Fibroblast of mammary gland (primary cell): ENCODE measurements at regions not wholly inside any gene's neighbourhood (a gene's known extent, or its start where the extent isn't known, plus 50 kb on each side); places are given as distances from the start of the nearest gene placed in this dataset.

Experiments used
- DNase-seq: peaks from one replicate; pipeline ENCODE4 v3.0.0-alpha.2; 2010; ENCODE audit warnings: low read depth
- H3K4me3 ChIP-seq: 2 replicates; pipeline ENCODE4 v1.5.1; 2011; ENCODE audit warnings: low read depth, mild to moderate bottlenecking, low read length, moderate library complexity; ENCODE audit not compliant: control insufficient read depth
- CTCF ChIP-seq: conservative IDR thresholded peaks from 2 replicates; pipeline ENCODE4 v1.5.1; 2011; ENCODE audit warnings: low read depth, low read length, inconsistent platforms; ENCODE audit not compliant: control insufficient read depth, insufficient read depth

GRCh38 chr17:77507111-77507885 lies 366.5 kb downstream of the SEC14L1 start:
- H3K4me3 ChIP-seq, result no peak overlapping the region
- no peak for DNase-seq
- no peak for TF ChIP-seq CTCF

GRCh38 chr17:77508047-77508715 lies 367.4 kb downstream of the SEC14L1 start:
- no peak for TF ChIP-seq CTCF
- H3K4me3 ChIP-seq, result no peak overlapping the region
- no peak for DNase-seq

- TF ChIP-seq CTCF, result no peak
- no peak for DNase-seq
- H3K4me3 ChIP-seq, result no peak overlapping the region
Observed at GRCh38 chr17:77509089-77509488, 368.3 kb downstream of the SEC14L1 start.

- H3K4me3 ChIP-seq, result no peak overlapping the region
- no peak for TF ChIP-seq CTCF
- no peak for DNase-seq
Observed at GRCh38 chr17:77509599-77509998, 368.8 kb downstream of the SEC14L1 start.

- no peak overlapping the region for H3K4me3 ChIP-seq
- TF ChIP-seq CTCF, result no peak
- DNase-seq, result no peak
Observed at GRCh38 chr17:77510133-77510796, 369.5 kb downstream of the SEC14L1 start.

GRCh38 chr17:77511514-77512061 lies 370.8 kb downstream of the SEC14L1 start:
- TF ChIP-seq CTCF, result no peak
- H3K4me3 ChIP-seq, result no peak overlapping the region
- DNase-seq, result no peak
